NCI-H524 treated with DMSO at 0.1 percent for 48 hours (cell line): ENCODE measurements at regions not wholly inside any gene's neighbourhood (a gene's known extent, or its start where the extent isn't known, plus 50 kb on each side); places are given as distances from the start of the nearest gene placed in this dataset.

ENCODE experiments used
- DNase-seq: peaks from one replicate; lab custom pipeline; 2025; lab: John Stamatoyannopoulos, UW

DNA sequence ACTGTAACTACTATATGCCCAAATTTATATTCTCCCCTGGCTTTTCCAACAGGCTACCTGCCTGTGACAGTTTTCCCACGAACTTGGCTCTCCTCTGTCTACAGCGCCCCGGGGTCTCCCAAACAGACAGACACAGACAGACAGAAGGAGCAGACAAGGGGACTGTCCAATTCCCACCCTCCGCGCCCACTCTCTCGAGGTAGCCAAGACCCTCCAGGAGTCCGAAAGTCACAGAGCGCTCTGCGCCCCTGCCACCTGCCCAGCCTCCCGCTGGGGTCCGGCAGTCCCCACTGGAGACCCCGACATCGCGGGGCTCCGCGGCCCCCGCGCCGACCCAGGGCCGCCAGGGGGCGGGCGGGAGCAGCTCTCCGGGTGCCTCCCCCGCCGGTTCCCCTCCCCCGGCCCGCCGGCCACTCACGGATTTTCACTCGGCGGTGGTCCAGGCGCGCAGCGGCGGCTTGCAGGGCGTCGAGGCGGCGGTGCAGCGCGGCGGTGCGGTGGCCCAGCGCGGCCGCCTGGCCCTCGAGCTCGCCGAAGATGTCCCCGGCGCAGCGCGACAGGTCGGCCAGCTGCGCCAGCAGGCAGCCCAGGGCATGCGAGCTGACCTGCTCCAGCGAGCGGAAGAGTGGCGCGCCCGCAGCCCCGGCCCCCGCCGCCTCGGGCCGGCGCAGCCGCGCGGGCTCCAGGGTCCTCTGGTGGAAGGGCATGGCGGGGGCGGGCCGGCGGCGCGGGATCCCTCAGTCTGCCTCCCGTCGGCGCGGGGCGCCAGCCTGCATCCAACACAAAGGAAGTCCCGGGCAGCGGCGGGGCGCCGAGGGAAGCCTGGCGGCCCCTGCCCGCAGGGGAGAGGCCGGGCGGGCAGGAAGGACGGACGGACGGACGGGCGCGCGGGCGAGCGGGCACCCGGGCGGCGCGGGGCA is 81.3 kb upstream of the CCDC28A start:
- DNase-seq, result no peak

DNA sequence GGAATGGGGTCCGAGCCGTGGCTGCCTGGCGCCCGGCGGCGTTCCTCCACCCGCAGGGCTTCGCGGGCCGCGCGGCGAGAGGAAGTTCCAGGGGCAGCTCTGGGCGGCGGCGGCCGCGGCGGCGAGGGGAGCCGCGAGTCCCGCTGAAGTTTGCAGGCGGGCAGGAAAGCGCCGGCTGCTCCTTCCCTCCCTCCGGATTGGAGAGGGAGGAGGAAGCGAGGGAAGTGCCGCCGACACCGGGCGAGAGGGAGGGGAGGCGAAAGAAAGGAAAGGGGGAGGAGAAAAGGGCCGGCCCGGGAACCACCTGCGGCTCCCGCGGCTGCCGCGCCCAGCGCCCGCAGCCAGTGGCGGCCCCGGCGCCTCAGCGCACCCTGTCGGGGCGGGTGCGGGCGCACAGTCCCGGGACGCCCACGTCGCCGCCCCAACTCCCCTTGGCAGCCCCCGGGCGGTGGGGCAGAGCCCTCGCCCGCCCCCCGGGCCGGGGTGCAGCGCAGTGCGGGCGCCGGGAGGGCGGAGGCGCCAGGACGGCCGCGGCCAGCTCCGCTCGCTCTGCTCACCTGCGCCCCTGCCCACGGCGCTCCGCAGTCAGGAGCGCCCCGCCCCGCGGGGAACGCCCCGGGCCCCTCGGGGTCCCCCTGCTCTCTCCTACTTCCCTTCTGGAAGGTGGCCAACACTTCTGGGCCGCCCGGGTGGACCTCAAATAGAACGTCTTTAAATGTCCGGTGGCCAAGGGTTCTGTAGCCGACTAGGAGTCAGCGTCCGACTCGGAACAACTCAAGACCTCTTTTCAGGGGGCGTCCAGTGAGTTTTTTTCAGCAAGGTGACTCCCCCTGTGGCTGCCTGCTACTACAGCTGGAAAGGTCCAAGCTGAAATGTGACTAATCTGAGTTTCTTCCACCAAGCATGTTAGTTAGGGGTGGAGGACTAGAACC is 80.3 kb upstream of the CCDC28A start:
- DNase-seq, result no peak

DNA sequence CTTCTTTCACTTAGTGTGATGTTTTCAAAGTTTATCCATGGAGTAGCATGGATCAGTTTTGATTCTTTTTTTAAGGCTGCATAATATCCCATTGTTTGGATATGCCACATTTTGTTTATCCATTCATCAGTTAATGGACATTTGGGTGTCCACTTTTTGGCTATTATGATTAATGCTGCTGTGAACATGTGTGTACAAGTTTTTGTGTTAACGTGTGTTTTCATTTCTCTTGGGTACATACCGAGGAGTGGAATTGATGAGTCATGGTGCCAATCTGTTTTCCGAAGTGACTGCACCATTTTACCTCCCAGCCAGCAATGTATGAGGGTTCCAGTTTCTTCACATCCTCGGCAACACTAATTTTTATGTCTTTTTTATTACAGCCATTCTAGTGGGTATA is 78.4 kb upstream of the CCDC28A start:
- no peak for DNase-seq

DNA sequence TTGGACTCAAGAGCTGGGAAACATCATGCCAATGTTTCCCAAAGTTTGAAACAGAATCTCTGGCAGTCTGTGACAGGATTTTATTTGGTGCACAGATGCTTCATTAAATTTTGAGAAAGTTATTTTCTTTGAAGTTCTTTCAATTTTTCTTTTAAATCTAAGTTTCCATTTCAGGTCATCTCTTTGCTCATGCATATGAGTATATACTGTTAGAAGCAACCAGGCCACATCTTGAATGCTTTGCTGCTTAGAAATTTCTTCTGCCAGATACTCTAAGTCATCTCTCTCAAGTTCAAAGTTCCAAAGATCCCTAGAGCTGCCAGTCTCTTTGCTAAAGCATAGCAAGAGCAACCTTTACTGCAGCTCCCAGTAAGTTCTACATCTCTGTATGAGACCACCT is 59.1 kb upstream of the CCDC28A start:
- no peak for DNase-seq

DNA sequence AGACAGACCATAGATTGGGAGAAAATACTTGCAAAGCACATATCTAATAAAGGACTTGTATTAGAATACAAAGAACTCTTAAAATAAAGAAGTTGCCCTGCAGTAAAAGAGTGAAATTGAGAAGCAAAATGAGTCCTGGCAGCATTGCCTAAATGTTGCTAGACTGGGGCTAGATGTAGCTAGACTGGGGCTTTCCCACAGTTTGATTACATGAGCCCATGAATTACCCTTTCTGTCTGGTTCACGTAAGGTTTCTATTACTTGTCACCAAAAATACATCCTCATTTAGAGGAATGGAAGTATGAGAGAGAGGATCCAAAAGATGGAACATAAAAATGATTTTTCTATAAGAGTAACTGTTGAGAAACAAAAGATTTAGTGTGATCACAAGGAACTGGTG is 57.6 kb upstream of the CCDC28A start:
- no peak for DNase-seq

DNA sequence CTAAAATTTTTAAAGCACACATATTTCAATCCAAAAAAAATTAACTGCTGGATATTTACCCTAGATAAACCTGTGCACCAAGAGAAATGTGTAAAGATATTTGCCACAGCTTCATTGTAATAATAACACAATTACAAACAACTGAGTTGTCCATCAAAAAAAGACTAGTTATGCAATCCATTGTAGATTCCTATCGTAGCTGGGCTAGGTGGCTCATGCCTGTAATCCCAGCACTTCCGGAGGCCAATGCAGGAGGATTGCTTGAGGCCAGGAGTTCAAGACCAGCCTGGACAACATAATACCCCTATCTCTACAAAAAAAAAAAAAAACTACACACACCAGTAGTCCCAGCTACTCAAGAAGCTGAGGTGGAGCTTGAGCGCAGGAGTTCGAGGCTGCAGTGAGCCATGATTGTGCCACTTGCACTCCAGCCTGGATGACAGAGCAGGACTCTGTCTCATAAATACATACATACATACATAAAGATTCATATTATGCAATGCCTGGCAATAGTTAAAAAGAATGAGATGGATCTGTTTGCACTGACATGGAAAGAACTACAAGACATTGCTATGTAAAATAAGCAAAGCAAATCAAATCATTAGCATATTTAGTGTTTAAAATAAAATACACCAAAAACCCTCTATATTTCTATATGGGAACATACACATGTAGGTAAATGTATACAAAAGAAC is 56.5 kb upstream of the CCDC28A start:
- DNase-seq, result no peak

DNA sequence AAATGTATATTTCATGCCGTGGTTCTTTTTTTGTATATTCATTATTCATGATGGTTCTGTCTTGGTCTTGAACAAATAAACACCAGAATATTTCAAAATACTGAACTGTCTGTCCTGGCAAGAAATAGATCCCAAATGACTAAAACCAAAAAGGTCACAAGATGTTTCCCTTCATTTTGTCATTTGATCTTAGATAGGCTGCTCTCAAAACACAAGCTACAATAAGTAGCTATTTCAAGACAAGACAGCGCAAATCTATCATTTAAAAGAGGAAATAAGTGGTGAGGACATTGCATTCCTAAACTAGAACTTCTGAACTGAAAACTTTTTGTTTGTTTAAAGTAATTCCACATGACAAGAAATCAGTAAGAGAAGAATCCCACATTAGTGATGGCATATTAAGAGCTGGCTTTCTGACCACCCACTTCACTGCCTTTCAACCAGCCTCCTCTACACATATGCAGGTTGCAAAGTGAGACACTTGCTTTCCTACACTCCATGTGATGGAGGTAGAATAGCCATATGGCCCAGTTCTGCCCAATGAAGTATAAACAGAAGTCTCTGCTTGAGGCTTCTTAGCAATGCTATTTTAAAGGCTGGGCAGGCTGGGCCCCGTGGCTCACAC is 54.4 kb upstream of the CCDC28A start:
- DNase-seq, result no peak

DNA sequence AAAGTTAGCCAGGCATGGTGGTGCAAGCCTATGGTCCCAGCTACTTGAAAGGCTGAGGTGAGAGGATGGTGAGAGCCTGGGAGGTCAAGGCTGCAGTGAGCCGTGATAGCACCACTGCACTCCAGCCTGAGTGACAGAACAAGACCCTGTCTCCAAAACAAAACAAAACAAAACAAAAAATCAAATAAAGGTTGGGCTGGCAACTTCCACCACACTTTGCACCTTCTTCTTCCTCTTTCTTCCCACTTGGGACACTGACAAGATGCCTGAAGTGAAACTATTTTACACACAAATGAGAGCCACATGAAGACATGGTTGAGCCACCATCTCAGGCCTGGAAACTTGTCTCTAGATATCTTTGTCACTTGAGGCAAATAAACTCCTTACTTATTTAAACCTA is 53.8 kb upstream of the CCDC28A start:
- DNase-seq, result no peak

DNA sequence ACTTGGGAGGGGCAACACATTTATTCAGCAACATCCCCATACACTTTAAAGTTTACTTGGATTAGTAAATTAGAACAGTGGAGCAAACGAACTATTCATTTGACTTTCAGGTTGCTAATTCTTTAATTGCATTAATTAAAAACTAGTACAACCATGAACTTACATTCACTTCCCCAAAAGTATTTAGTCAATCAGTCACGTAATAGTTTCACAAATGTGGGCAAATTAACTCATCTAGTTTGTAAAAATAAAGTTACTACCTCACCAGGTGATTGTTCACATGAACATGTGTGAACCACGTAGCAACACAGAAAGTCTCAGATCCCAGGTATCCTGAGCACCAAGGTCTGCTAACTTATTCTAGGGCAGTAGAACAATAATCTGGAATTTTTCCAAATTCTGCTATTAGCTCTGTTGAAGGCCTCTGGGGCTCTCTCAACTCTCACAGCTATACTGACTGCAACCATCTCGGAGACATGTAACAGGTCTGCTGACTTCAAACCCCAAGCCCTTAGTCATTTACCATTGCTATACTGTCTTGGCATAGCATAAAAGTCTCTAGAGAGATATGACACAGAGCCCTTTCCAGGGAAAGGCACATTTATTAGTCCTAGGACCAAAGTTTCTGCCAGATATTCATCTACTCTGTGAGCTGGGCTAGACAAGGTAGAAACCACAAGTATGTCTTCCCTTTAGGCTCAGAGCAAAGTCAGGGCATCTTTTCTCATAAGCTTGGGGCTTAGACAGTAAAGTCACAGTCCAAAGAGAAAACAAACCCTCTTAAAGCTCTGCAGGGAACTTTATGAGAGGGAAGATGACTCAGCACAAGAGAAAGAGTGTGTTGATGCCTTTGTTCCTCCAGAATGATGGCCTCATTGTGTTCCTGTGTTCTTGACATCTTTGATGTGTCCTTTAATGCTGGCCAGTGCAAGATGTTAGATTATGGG is 50.9 kb upstream of the CCDC28A start:
- DNase-seq, result no peak
